Umbilical cord (tissue), 1 donor: ENCODE measurements at regions not wholly inside any gene's neighbourhood (a gene's known extent, or its start where the extent isn't known, plus 50 kb on each side); places are given as distances from the start of the nearest gene placed in this dataset.
A peak's percentile ranks its signal among the peaks of the same experiment; 100 is the strongest.

Experiments used
- DNase-seq: peaks from one replicate; pipeline ENCODE4 v3.0.0-alpha.2; 2015; ENCODE audit warnings: low spot score

DNA sequence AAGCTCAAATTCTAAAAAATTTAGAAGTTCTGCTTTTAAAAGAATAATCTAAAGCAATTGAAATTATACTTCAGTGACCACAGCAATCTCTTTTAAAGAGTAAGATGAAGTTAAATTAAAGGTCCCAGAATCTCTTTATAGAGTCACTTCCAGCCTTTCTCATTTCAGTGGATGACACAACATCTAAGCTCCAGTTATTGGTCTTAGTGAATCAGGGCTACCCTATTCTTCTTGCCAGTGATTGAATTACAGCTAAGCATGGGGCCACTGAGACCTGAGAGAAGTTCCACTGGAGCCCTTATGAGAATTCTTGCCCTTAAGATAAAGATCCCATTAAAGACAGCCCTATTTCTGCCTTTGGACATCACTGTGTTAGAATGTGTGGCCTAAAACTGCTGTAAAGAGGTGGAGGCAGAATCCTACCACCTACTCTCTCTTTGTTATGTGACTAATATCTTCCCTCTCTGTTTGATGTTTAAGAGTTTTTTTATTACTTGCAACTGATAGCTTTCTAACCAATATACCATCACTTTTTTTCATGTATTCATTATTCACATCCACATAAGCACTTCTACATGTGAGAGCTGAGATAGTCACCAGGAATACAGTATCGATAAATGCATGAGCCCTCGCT lies 128.6 kb downstream of the UNC5CL start:
- no peak for DNase-seq

GRCh38 chr6:40909811-40910210 lies 129.2 kb downstream of the UNC5CL start:
- DNase-seq: no peak

- no peak for DNase-seq
Measured at GRCh38 chr6:40907198-40907701, 131.8 kb downstream of the UNC5CL start.

DNA sequence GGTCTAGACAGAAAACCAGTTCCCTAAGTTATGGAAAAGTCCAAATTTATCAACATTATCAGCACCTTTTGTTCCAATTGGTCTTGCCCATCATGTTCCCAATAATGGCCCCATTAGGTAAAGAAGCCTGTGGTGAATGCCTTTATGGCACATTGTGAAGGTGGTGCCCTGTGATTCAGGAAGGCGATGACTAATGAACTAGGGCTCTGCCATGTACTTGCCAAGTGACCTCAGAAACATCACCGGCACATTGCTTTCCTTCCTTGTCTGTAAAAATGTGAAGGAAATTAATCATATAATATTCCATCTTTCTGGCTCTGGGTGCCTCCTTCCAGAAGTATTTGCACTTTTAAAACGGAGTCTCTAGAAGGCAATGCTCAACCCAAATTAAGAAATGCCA lies 132.3 kb downstream of the UNC5CL start:
- no peak for DNase-seq

DNA sequence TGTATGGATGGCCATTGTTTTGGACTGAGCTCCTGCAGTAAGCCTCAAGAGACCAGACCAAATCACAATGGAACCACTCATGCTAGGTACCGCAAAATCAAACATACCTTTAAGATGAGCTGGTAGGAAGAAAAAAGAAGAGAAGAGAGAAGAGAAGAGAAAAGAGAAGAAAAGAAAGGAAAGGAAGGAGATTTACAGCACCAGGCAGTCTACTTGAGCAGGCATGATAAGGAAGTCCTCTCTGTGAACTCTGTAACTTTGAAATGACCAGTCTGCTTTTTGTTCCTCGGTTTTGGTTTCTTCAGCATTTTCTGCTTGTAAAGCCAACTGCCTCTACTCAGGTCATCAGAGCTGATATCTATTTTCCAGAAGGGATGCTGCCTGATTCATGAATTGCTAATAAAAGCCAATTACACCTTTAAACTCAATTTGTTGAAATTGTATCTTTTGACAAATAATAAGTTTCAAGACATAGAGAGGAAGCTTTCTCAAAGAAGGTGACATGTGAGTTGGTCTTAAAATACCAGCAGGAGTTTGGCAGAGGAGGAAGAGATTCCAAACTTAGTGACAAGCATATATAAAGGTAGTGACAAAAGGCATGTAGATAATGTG lies 134.3 kb downstream of the UNC5CL start:
- DNase-seq: peak; percentile 10

GRCh38 chr6:40903456-40903855 lies 135.6 kb downstream of the UNC5CL start:
- no peak for DNase-seq

GRCh38 chr6:40901322-40902055 lies 137.5 kb downstream of the UNC5CL start:
- no peak for DNase-seq

DNA sequence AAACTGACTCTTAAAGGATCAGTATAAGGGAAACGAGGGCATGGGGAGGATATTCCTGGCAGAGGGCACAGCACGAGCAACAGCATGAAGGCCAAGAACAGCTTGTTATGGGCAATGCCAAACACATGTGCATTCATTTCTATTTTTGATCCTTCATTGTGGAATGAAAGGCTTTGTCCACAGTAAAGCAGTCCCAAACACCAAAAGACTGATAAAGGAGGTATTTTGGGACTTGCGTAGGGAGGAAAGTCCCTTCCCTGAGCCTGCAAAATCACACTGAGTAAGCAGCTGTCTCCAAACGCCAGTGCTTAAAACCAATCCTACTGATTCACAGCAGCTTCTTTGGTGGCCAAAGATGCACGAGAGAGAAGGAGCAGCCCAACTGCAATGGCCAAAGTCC lies 138.2 kb downstream of the UNC5CL start:
- peak; percentile 27 for DNase-seq

GRCh38 chr6:40899684-40900155 lies 139.3 kb downstream of the UNC5CL start:
- no peak for DNase-seq

GRCh38 chr6:40898073-40898472 lies 140.9 kb downstream of the UNC5CL start:
- no peak for DNase-seq

GRCh38 chr6:40897390-40898003 lies 141.5 kb downstream of the UNC5CL start:
- DNase-seq: no peak

DNA sequence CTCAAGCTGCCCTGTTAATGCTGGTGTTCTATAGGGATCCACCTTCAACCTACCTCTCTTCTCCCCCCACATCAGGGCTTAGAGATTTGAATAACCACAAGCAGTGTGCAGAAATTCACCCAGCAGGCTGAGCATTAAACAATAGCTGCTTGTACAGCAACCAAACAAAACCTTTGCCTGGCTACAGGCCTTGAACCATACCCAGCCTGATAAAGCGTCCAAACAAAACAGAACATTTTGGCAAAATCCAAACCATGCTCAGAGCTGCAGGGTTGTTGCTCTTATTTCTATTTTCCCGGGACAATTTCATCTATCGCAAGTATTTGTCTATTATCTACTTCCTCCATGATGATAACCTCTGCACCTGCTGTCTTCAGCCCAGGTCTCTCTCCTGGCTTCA lies 142.3 kb downstream of the UNC5CL start:
- DNase-seq: no peak

DNA sequence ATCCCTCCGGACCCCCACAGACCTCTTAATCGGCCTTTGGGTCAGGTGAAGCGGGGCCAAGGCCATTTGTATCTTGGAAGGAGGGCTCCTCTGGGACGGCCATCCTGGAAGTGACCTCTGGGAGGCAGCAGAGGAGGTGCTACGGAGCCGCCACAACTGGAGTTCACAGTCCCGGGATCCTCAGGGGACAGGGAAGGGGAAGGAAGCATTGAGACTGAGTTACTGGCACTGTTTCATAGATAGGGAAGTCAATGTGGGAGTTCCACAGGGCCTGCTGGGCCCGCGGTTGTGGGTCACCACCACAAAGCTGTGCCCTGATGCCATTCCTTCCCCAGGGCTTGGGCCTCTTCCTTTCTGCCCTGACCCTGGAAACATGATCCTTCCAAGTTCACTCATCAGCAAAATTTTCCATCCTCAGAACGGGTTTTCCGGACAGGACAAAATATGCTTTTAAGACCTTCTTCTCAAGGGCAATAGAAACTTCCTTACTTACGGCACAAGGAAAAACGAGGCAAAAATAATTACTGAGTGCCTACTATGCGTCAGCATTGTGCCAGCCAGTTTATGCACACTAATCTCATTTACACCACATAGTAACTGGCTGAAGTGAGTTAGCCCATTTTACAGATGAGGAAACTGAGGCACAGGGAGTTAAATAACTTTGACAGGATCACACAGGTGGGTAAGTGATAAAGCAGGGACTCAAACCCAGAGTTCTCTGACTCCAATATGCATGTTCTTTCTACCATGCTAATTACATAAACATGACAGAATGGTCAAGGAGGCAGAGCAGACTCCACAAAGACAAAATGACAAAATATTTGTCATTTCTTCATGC lies 143.8 kb downstream of the UNC5CL start:
- DNase-seq: peak; percentile 52

GRCh38 chr6:40893021-40893420 lies 146.0 kb downstream of the UNC5CL start:
- DNase-seq: no peak

GRCh38 chr6:40892223-40892622 lies 146.8 kb downstream of the UNC5CL start:
- no peak for DNase-seq

DNA sequence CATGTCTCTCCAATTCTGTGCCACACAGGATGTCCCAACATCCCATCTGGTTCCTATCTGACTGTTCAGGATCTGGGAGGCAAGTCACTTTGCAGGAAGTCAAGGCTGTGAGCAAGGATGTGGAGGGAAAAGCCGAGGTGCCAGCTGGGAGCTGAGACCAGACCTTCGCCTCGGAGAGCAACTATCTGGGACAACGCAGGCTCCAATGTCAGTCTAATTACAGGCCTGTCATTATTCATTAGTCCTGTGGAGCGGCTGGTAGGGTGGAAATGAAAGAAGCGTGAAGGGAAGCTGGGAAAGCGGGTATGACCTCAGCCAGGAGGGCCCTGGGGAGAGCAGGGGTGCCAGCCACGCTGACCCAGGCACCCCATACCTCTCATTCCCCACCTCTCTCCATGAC lies 147.3 kb downstream of the UNC5CL start:
- no peak for DNase-seq

DNA sequence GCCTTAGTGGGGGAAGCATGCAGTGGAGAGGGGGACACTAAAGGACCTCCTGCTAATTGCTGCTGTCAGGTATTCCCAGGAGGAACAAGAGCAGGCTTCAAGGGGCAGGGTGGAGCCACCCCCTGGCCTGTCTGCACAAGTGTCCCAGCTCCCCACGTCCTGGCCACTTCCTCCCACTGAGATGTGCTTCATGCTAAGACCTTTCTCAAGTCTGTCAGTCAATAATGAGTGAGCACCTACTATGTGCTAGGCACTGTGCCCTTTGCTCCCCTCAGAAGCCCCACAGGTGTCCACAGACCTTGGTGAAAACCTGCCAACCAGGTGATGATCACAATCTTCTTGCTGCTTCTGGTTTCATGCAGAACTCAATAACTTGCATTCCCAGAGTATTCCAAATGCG lies 147.9 kb downstream of the UNC5CL start:
- no peak for DNase-seq

GRCh38 chr6:40889137-40889832 lies 149.7 kb downstream of the UNC5CL start:
- no peak for DNase-seq

GRCh38 chr6:40888456-40888990 lies 150.5 kb downstream of the UNC5CL start:
- DNase-seq: no peak

- DNase-seq: peak; percentile 33
Measured at GRCh38 chr6:40887792-40888340, 151.2 kb downstream of the UNC5CL start.
